Liver (tissue), 8 donors: ENCODE measurements at regions not wholly inside any gene's neighbourhood (a gene's known extent, or its start where the extent isn't known, plus 50 kb on each side); places are given as distances from the start of the nearest gene placed in this dataset.

Source experiments
- DNase-seq: peaks from one replicate; pipeline ENCODE4 v3.0.0-alpha.2; 2017; ENCODE audit warnings: low spot score
- H3K27ac ChIP-seq, 2 donors: one replicate each; pipeline ENCODE4 v1.7.0; 2013; ENCODE audit warnings: inconsistent platforms in 2 of 2, low read length in 2 of 2, control low read depth in 1 of 2, low read depth in 1 of 2, mild to moderate bottlenecking in 1 of 2
- H3K27me3 ChIP-seq, 4 donors: one replicate each; pipeline versions ENCODE4 v1.6.1 to v1.7.0; 2013; ENCODE audit warnings: low read length in 3 of 4, inconsistent platforms in 1 of 4, mild to moderate bottlenecking in 1 of 4, moderate library complexity in 1 of 4; ENCODE audit not compliant: control insufficient read depth in 4 of 4, insufficient read depth in 4 of 4
- H3K36me3 ChIP-seq, 4 donors: one replicate each; pipeline versions ENCODE4 v1.6.1 to v1.7.0; 2013; ENCODE audit warnings: low read length in 3 of 4, mild to moderate bottlenecking in 3 of 4, low read depth in 1 of 4, moderate library complexity in 1 of 4; ENCODE audit not compliant: control insufficient read depth in 4 of 4, insufficient read depth in 3 of 4
- H3K4me1 ChIP-seq, 4 donors: one replicate each; pipeline versions ENCODE4 v1.6.1 to v1.7.0; 2013; ENCODE audit warnings: low read length in 3 of 4, mild to moderate bottlenecking in 3 of 4, moderate library complexity in 1 of 4; ENCODE audit not compliant: control insufficient read depth in 4 of 4, insufficient read depth in 4 of 4
- H3K4me3 ChIP-seq, 3 donors: one replicate each; pipeline versions ENCODE4 v1.6.1 to v1.7.0; 2013; ENCODE audit warnings: low read length in 3 of 3, control low read depth in 1 of 3, low read depth in 1 of 3, mild to moderate bottlenecking in 1 of 3
- H3K9ac ChIP-seq, 2 donors: one replicate each; pipeline ENCODE4 v1.7.0; 2013; ENCODE audit warnings: low read length in 2 of 2, mild to moderate bottlenecking in 2 of 2, moderate library complexity in 2 of 2, control low read depth in 1 of 2, low read depth in 1 of 2
- H3K9me3 ChIP-seq, 4 donors: one replicate each; pipeline versions ENCODE4 v1.6.1 to v1.7.0; 2013; ENCODE audit warnings: low read length in 3 of 4; ENCODE audit not compliant: control insufficient read depth in 4 of 4
- ATF3 ChIP-seq: IDR thresholded peaks from 2 replicates; pipeline ENCODE4 v1.6.1; 2016; ENCODE audit warnings: antibody characterized with exemption
- CTCF ChIP-seq: fragments of 150-350 bp; IDR thresholded peaks from 2 replicates; pipeline ENCODE4 v1.5.1; 2017; ENCODE audit warnings: improper control_type of control experiment, low read depth, low read length; ENCODE audit not compliant: missing input control
- EGR1 ChIP-seq, 2 donors: IDR thresholded peaks; 2 replicates each; pipeline ENCODE4 v1.6.1; 2016 to 2018; ENCODE audit warnings: antibody characterized with exemption in 2 of 2, low read depth in 2 of 2
- FOXA1 ChIP-seq: IDR thresholded peaks from 2 replicates; pipeline ENCODE4 v1.6.1; 2016; ENCODE audit warnings: antibody characterized with exemption
- FOXA2 ChIP-seq: IDR thresholded peaks from 2 replicates; pipeline ENCODE4 v1.6.1; 2016; ENCODE audit warnings: antibody characterized with exemption
- GABPA ChIP-seq, 2 donors: IDR thresholded peaks in 1 of 2; conservative IDR thresholded peaks in 1 of 2; 2 replicates each; pipeline ENCODE4 v1.6.1; 2016; ENCODE audit warnings: antibody characterized with exemption in 2 of 2, mild to moderate bottlenecking in 1 of 2, moderate library complexity in 1 of 2
- HNF4A ChIP-seq, 2 donors: conservative IDR thresholded peaks; 2 replicates each; pipeline ENCODE4 v1.6.1; 2016; ENCODE audit warnings: antibody characterized with exemption in 2 of 2, mild to moderate bottlenecking in 2 of 2
- HNF4G ChIP-seq: IDR thresholded peaks from 2 replicates; pipeline ENCODE4 v1.6.1; 2016; ENCODE audit warnings: antibody characterized with exemption
- JUND ChIP-seq, 2 donors: IDR thresholded peaks; 2 replicates each; pipeline ENCODE4 v1.6.1; 2016; ENCODE audit warnings: antibody characterized with exemption in 2 of 2
- MAX ChIP-seq: IDR thresholded peaks from 2 replicates; pipeline ENCODE4 v1.6.1; 2016; ENCODE audit warnings: antibody characterized with exemption
- NR2F2 ChIP-seq: IDR thresholded peaks from 2 replicates; pipeline ENCODE4 v1.6.1; 2016; ENCODE audit warnings: antibody characterized with exemption
- RAD21 ChIP-seq, 2 donors: IDR thresholded peaks; 2 replicates each; pipeline ENCODE4 v1.6.1; 2016; ENCODE audit warnings: antibody characterized with exemption in 2 of 2, mild to moderate bottlenecking in 2 of 2
- REST ChIP-seq: IDR thresholded peaks from 2 replicates; pipeline ENCODE4 v1.6.1; 2016; ENCODE audit warnings: antibody characterized with exemption, mild to moderate bottlenecking
- RXRA ChIP-seq, 2 donors: IDR thresholded peaks; 2 replicates each; pipeline ENCODE4 v1.6.1; 2017 to 2018; ENCODE audit warnings: antibody characterized with exemption in 2 of 2, mild to moderate bottlenecking in 1 of 2
- SP1 ChIP-seq: IDR thresholded peaks from 2 replicates; pipeline ENCODE4 v1.6.1; 2018; ENCODE audit warnings: antibody characterized with exemption, mild to moderate bottlenecking
- TAF1 ChIP-seq: conservative IDR thresholded peaks from 2 replicates; pipeline ENCODE4 v1.6.1; 2016; ENCODE audit warnings: antibody characterized with exemption, mild to moderate bottlenecking
- YY1 ChIP-seq: IDR thresholded peaks from 2 replicates; pipeline ENCODE4 v1.6.1; 2016; ENCODE audit warnings: antibody characterized with exemption, mild to moderate bottlenecking
- ZBTB33 ChIP-seq: IDR thresholded peaks from 2 replicates; pipeline ENCODE4 v1.6.1; 2016; ENCODE audit warnings: antibody characterized with exemption
- WGBS: extraction: QIAGEN DNeasy Blood & Tissue Kit; methylation state at CpG from one replicate; pipeline ENCODE4 v1.1.7; 2013; 5-methylcytosine and 5-hydroxymethylcytosine counted together
- donor health status: healthy.
- donor health status: healthy.
- donor health status: healthy.
- donor health status: healthy.
- donor health status: healthy.

- no peak overlapping the region for H3K27ac ChIP-seq
- DNase-seq: no peak
- no peaks in the 10 kb centered on the region for H3K36me3 ChIP-seq
- no peaks in the 10 kb centered on the region for H3K27me3 ChIP-seq
- TF ChIP-seq FOXA2: no peak
- no peak for TF ChIP-seq RXRA (IDR thresholded peaks at IDR 0.05)
- no peak for TF ChIP-seq REST
- TF ChIP-seq NR2F2: no peak
- TF ChIP-seq TAF1: no peak
- no peak for TF ChIP-seq HNF4A (conservative IDR thresholded peaks at IDR 0.05)
- no peak for TF ChIP-seq ATF3
- no peak for TF ChIP-seq SP1
- no peak for TF ChIP-seq YY1
- TF ChIP-seq FOXA1: no peak
- no peak for TF ChIP-seq EGR1 (IDR thresholded peaks at IDR 0.05; ENCODE audit: low read depth in 2 of 2)
- no peak for TF ChIP-seq JUND (IDR thresholded peaks at IDR 0.05)
- TF ChIP-seq ZBTB33: no peak
- TF ChIP-seq CTCF: no peak
- no peak for TF ChIP-seq RAD21 (IDR thresholded peaks at IDR 0.05)
- no peak for TF ChIP-seq GABPA (IDR thresholded peaks at IDR 0.05 in 1 of 2, conservative IDR thresholded peaks at IDR 0.05 in 1 of 2)
- TF ChIP-seq MAX: no peak
- TF ChIP-seq HNF4G: no peak
- H3K9me3 ChIP-seq: no peaks in the 10 kb centered on the region
- H3K9ac ChIP-seq: no peak overlapping the region
- no peaks in the 10 kb centered on the region for H3K4me1 ChIP-seq
- no peak overlapping the region for H3K4me3 ChIP-seq
- WGBS: 69% methylated on average over 5 of the region's 5 CpGs
These were observed 811.1 kb downstream of the KCNJ18 start for GRCh38 chr17:22503322-22503899.
